Hepatocyte (in vitro differentiated cells): ENCODE measurements at regions not wholly inside any gene's neighbourhood (a gene's known extent, or its start where the extent isn't known, plus 50 kb on each side); places are given as distances from the start of the nearest gene placed in this dataset.

Source experiments
- DNase-seq: peaks from one replicate; pipeline ENCODE4 v3.0.0-alpha.2; 2016; ENCODE audit warnings: low spot score
- H2AFZ ChIP-seq: fragments of 200-600 bp; sonication (generic); 2 replicates; pipeline ENCODE4 v1.6.0; 2016; ENCODE audit warnings: antibody characterized with exemption, mild to moderate bottlenecking
- H3K27ac ChIP-seq: fragments of 200-600 bp; sonication (generic); 2 replicates; pipeline ENCODE4 v1.5.1; 2016; ENCODE audit warnings: mild to moderate bottlenecking
- H3K27me3 ChIP-seq: fragments of 200-600 bp; sonication (generic); 2 replicates; pipeline ENCODE4 v1.6.1; 2016
- H3K36me3 ChIP-seq: fragments of 200-600 bp; sonication (generic); replicated peaks from 2 replicates; pipeline ENCODE4 v1.5.1; 2016; ENCODE audit warnings: low read depth; ENCODE audit not compliant: insufficient read depth
- H3K4me1 ChIP-seq: fragments of 200-600 bp; sonication (generic); 2 replicates; pipeline ENCODE4 v1.5.1; 2016; ENCODE audit warnings: mild to moderate bottlenecking, moderate library complexity; ENCODE audit not compliant: insufficient read depth
- H3K4me2 ChIP-seq: fragments of 200-600 bp; sonication (generic); 2 replicates; pipeline ENCODE4 v1.6.0; 2016
- H3K4me3 ChIP-seq: fragments of 200-600 bp; sonication (generic); 2 replicates; pipeline ENCODE4 v1.5.1; 2016; ENCODE audit warnings: mild to moderate bottlenecking
- H3K79me2 ChIP-seq: fragments of 200-600 bp; sonication (generic); 2 replicates; pipeline ENCODE4 v1.6.0; 2017; ENCODE audit warnings: mild to moderate bottlenecking
- H3K9me2 ChIP-seq: fragments of 200-600 bp; sonication (generic); replicated peaks from 2 replicates; pipeline ENCODE4 v1.6.0; 2017; ENCODE audit warnings: mild to moderate bottlenecking; ENCODE audit not compliant: insufficient read depth
- H3K9me3 ChIP-seq: fragments of 200-600 bp; sonication (generic); 2 replicates; pipeline ENCODE4 v1.5.1; 2016; ENCODE audit warnings: low read depth, mild to moderate bottlenecking
- H4K20me1 ChIP-seq: fragments of 200-600 bp; sonication (generic); 2 replicates; pipeline ENCODE4 v1.6.0; 2016; ENCODE audit warnings: mild to moderate bottlenecking; ENCODE audit not compliant: insufficient read depth, poor library complexity, severe bottlenecking
- CTCF ChIP-seq: fragments of 200-600 bp; sonication (generic); IDR thresholded peaks from 2 replicates; pipeline ENCODE4 v1.5.1; 2016; ENCODE audit warnings: antibody characterized with exemption, mild to moderate bottlenecking; ENCODE audit not compliant: poor library complexity
- EZH2 ChIP-seq: fragments of 200-600 bp; sonication (generic); IDR thresholded peaks from 2 replicates; pipeline ENCODE4 v1.6.1; 2016; ENCODE audit warnings: antibody characterized with exemption, mild to moderate bottlenecking, borderline replicate concordance
- EZH2phosphoT487 ChIP-seq: fragments of 200-600 bp; sonication (generic); IDR thresholded peaks from one replicate; pipeline ENCODE4 v1.6.1; 2018; ENCODE audit warnings: antibody characterized with exemption, mild to moderate bottlenecking, low read depth, moderate library complexity; ENCODE audit not compliant: unreplicated experiment, severe bottlenecking
- WGBS: methylation state at CpG from one replicate; pipeline ENCODE4 v1.1.6; 2016; ENCODE audit warnings: low lambda C conversion rate; ENCODE audit errors: missing lambda C conversion rate; 5-methylcytosine and 5-hydroxymethylcytosine counted together

DNA sequence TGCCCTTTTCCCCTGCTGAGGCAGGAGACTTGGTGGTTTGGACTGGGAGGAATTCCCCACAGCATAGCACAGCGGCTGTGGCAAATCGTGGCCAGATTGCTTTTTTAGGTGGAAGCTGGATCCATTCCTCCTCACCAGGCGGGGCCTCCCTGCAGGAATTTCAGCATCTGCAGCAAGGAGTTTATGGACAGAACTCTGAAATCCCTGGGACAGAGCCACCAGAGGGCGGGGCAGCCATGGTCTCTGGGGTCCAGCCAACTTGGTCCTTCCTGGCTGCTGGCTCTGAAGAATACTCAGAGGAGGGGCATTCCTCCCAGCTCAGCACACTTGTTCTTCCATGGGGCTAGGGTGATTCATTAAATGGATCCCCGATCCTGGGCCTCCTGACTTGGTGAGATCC lies 794.3 kb downstream of the SH3BGRL start:
- Histone ChIP-seq H3K4me1 (no peaks in the 10 kb centered on the region), H3K9me2 (no peaks in the 10 kb centered on the region), H2AFZ (no peak overlapping the region), H3K27ac (no peak overlapping the region), H3K4me2 (no peak overlapping the region), H3K4me3 (no peak overlapping the region), H3K9me3 (no peaks in the 10 kb centered on the region), H3K79me2 (no peaks in the 10 kb centered on the region), H3K27me3 (no peaks in the 10 kb centered on the region), H3K36me3 (no peaks in the 10 kb centered on the region), H4K20me1 (no peaks in the 10 kb centered on the region)
- TF ChIP-seq CTCF = no peak
- TF ChIP-seq EZH2phosphoT487 = no peak
- TF ChIP-seq EZH2 = no peak
- DNase-seq = peak; percentile 2
- 69% methylated on average over 5 of the region's 5 CpGs for WGBS

- H3K4me3 ChIP-seq = no peak overlapping the region
- no peaks in the 10 kb centered on the region for H3K36me3 ChIP-seq
- no peaks in the 10 kb centered on the region for H3K9me2 ChIP-seq
- WGBS = 67% methylated on average over 10 of the region's 10 CpGs
- H3K4me1 ChIP-seq = no peaks in the 10 kb centered on the region
- H3K27me3 ChIP-seq = no peaks in the 10 kb centered on the region
- H3K27ac ChIP-seq = no peak overlapping the region
- no peak for DNase-seq
- TF ChIP-seq CTCF (no peak), EZH2 (no peak), EZH2phosphoT487 (no peak)
- H4K20me1 ChIP-seq = no peaks in the 10 kb centered on the region
- no peak overlapping the region for H2AFZ ChIP-seq
- H3K4me2 ChIP-seq = no peak overlapping the region
- peaks cover 4% of the 10 kb centered on the region for H3K9me3 ChIP-seq
- no peaks in the 10 kb centered on the region for H3K79me2 ChIP-seq
These were observed 827.8 kb downstream of the SH3BGRL start for GRCh38 chrX:82029571-82030218.

- Histone ChIP-seq H3K4me2 (no peak overlapping the region), H2AFZ (no peak overlapping the region), H3K79me2 (no peaks in the 10 kb centered on the region), H3K36me3 (no peaks in the 10 kb centered on the region), H3K4me3 (no peak overlapping the region), H3K4me1 (no peaks in the 10 kb centered on the region), H4K20me1 (no peaks in the 10 kb centered on the region), H3K27ac (no peak overlapping the region), H3K27me3 (no peaks in the 10 kb centered on the region), H3K9me3 (peaks cover 4% of the 10 kb centered on the region), H3K9me2 (no peaks in the 10 kb centered on the region)
- DNase-seq = no peak
- 76% methylated on average over 1 of the region's 1 CpG for WGBS
- TF ChIP-seq EZH2phosphoT487 = no peak
- TF ChIP-seq EZH2 = no peak
- TF ChIP-seq CTCF = no peak
These were observed 829.3 kb downstream of the SH3BGRL start for GRCh38 chrX:82031250-82031649.
